Jurkat, Clone E6-1 (cell line): ENCODE measurements at regions not wholly inside any gene's neighbourhood (a gene's known extent, or its start where the extent isn't known, plus 50 kb on each side); places are given as distances from the start of the nearest gene placed in this dataset.
A peak's percentile ranks its signal among the peaks of the same experiment; 100 is the strongest.
"Not testable (repeated sequence)": the region's sequence is repeated elsewhere in the genome, so short reads cannot be mapped to it uniquely, and the experiment has no call there.

ENCODE experiments used
- DNase-seq: peaks from one replicate; pipeline ENCODE4 v3.0.0-alpha.2; 2011; ENCODE audit warnings: low read depth, low spot score
- H3K4me3 ChIP-seq: 2 replicates; pipeline ENCODE4 v1.5.1; 2011; ENCODE audit warnings: mild to moderate bottlenecking, low read length, control low read depth, moderate library complexity

DNA sequence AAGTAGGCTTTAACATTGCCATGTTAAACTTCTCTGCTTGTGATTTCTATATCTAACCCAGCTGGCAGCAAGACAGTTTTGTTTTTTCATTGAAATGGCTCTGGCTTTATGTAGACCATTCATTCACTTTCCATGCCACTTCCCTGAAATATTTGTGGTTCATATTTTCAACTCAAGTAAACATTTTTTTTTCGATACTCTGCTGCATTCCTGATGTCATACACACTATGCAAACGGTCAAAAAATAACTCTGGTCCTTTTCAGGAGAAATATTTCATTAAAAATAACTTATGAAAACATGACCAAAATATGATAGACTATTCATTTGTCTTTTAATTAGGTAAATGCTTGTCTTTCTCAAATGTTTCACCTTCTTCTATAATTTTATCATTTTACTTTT lies 116.3 kb downstream of the USP22 start:
- no peak for DNase-seq
- H3K4me3 ChIP-seq = no peak overlapping the region

DNA sequence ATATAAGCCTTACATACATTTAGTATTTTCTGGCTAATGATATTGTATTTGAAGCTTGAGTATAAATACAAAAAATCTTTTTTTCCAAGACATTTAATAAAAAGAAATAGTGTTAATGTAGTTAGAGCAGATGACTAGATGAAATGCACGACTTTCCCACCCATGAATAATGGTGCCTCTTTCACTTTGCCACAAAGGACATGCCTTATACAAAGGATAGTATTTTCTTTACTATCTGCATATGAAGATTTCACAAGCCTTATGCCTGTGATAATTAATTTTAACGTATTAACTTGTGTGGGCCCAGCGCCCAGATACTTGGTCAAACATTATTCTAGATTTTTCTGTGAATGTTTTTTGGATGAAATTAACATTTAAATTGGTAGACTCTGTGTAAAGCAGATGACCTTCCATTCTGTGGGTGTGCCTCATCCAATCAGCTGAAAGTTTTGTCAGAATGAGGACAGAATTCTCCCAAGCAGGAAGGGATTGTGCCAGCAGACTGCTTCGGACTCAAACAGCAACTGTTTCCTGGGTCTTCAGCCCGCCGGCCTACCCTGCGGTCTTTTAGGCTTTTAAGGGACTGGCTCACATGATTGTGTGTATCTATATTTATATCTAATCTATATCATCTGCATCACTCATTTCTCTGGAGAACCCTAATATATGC lies 115.4 kb downstream of the USP22 start:
- no peak overlapping the region for H3K4me3 ChIP-seq
- no peak for DNase-seq

- H3K4me3 ChIP-seq = no peak overlapping the region
- DNase-seq = no peak
Measured at GRCh38 chr17:20929334-20929733, 113.5 kb downstream of the USP22 start.

DNA sequence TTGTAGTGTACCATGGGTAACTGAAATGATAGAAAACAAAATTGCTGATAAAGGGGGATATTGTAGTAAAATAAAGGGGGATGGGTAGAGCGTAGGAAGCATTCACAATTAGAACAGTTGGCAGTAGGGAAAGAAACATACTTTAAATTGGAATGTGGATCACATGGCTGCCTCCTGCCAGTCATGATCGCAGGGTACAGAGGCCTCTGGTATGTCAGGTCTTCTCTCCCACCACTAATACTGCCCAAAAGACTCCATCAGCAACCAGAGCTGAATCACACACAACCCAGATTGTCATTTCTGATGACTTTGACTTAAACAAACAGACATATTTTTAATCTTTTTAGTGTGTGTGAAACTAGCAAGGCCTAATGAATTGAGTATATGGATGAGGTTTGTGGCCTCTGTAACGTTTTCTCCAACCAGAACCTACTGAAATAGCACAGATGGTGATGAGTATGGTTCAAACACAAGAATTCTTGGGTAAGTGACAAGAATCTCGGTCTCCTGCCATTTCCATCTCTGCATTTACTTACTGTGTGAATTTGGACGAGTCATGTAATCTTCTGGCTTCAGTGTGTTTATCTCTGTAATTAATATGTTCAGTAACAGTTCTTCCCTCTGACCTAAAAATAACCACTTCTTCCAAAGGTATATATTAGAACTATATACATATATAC lies 112.6 kb downstream of the USP22 start:
- H3K4me3 ChIP-seq = no peak overlapping the region
- no peak for DNase-seq

DNA sequence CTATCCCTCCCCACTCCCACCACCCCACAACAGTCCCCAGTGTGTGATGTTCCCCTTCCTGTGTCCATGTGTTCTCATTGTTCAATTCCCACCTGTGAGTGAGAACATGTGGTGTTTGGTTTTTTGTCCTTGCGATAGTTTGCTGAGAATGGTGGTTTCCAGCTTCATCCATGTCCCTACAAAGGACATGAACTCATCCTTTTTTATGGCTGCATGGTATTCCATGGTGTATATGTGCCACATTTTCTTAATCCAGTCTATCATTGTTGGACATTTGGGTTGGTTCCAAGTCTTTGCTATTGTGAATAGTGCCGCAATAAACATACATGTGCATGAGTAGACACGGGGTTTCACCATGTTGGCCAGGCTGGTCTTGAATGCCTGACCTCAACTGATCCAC lies 109.8 kb downstream of the USP22 start:
- not testable (repeated sequence) for DNase-seq, H3K4me3 ChIP-seq

DNA sequence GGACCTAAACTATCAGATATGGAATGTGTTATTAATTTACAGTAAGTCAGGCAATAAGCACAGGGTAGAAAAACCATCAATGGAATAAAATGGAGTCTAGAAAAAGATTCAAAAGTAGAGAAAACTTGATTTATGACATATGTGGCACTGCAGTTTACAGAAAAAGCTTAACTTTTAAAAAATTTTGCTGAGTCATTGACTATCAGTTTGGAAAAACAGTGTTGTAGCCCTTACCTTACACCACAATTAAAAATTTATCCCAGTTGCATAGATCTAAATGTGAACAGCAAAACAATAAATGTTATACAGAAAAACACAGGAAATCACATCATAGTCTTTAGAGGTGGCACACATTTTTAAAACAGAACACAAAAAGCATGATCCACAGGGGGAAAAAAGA lies 108.5 kb downstream of the USP22 start:
- DNase-seq = no peak
- no peak overlapping the region for H3K4me3 ChIP-seq

GRCh38 chr17:20935740-20936139 lies 107.1 kb downstream of the USP22 start:
- no peak overlapping the region for H3K4me3 ChIP-seq
- DNase-seq = no peak

- DNase-seq = no peak
- no peak overlapping the region for H3K4me3 ChIP-seq
Measured at GRCh38 chr17:20938244-20938643, 104.6 kb downstream of the USP22 start.

GRCh38 chr17:20938988-20939615 lies 103.7 kb downstream of the USP22 start:
- no peak for DNase-seq

GRCh38 chr17:20941872-20942271 lies 100.9 kb downstream of the USP22 start:
- no peak overlapping the region for H3K4me3 ChIP-seq
- no peak for DNase-seq

More at GRCh38 chr17:20938988-20939615, 103.7 kb downstream of the USP22 start:
- H3K4me3 ChIP-seq = no peak overlapping the region

- DNase-seq = peak; percentile 7
- H3K4me3 ChIP-seq = no peak overlapping the region
Measured at GRCh38 chr17:20944014-20944865, 98.6 kb downstream of the USP22 start.

GRCh38 chr17:20947708-20948107 lies 95.1 kb downstream of the USP22 start:
- not testable (repeated sequence) for DNase-seq, H3K4me3 ChIP-seq

GRCh38 chr17:20948984-20949777 lies 93.6 kb downstream of the USP22 start:
- H3K4me3 ChIP-seq = no peak overlapping the region
- DNase-seq = no peak
